GM12891 (cell line): ENCODE measurements at regions not wholly inside any gene's neighbourhood (a gene's known extent, or its start where the extent isn't known, plus 50 kb on each side); places are given as distances from the start of the nearest gene placed in this dataset.

Experiments
- DNase-seq: peaks from one replicate; pipeline ENCODE4 v3.0.0; 2011; ENCODE audit warnings: low spot score; ENCODE audit not compliant: insufficient read length
- FAIRE-seq: peaks from 2 replicates; lab custom pipeline; 2011; peaks lifted over from hg19 to GRCh38; lab: Jason Lieb, UNC
- PAX5 ChIP-seq: IDR thresholded peaks from 2 replicates; pipeline ENCODE4 v1.6.1; 2011; ENCODE audit warnings: low read length, moderate library complexity, mild to moderate bottlenecking; ENCODE audit not compliant: insufficient read depth, severe bottlenecking
- POLR2A ChIP-seq: IDR thresholded peaks from 2 replicates; pipeline ENCODE4 v1.6.1; 2011; ENCODE audit warnings: low read depth, low read length, control low read depth
- POLR2AphosphoS5 ChIP-seq: IDR thresholded peaks from 2 replicates; pipeline ENCODE4 v1.6.1; 2011; ENCODE audit warnings: low read depth, low read length, control low read depth
- POU2F2 ChIP-seq: IDR thresholded peaks from 2 replicates; pipeline ENCODE4 v1.6.1; 2011; ENCODE audit warnings: low read depth, mild to moderate bottlenecking, control low read depth, low read length, moderate library complexity
- SPI1 ChIP-seq: IDR thresholded peaks from 2 replicates; pipeline ENCODE4 v1.6.1; 2011; ENCODE audit warnings: low read depth, low read length, control low read depth
- TAF1 ChIP-seq: IDR thresholded peaks from 2 replicates; pipeline ENCODE4 v1.6.1; 2011; ENCODE audit warnings: low read depth, low read length, control low read depth

DNA sequence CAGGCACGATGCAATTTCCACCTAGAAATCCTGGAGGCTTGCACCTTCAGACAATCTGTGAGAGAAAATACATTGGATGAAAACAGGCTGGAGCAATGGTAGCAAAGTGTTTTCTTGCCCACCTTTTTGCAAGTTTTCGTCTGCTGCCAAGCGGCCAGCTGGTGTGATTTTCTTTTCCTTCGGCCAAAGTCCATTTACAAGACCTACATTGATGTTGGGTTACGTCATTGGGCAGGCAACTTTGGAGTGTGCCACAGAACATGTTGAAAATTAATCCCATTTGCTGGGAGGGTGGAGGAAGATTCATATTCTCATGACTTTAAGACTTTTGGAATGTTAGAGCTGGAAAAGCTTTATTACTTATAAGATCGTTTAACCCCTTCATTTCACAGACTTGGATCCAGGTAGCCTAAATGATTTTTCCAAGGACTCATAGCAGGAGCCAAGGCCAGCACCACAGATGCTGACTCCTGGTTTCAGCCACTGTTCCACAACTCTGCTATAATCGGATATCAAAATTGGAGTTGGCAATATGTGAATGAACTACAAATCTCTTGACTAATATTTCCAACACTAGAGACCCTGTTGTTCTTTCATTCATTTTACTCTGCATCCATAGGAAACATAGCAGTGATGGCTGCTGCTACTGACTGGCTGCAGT, 352.1 kb downstream of the RND3 start:
- DNase-seq (no peak), FAIRE-seq (no peak)
- TF ChIP-seq POU2F2 (no peak), POLR2A (no peak)

DNA sequence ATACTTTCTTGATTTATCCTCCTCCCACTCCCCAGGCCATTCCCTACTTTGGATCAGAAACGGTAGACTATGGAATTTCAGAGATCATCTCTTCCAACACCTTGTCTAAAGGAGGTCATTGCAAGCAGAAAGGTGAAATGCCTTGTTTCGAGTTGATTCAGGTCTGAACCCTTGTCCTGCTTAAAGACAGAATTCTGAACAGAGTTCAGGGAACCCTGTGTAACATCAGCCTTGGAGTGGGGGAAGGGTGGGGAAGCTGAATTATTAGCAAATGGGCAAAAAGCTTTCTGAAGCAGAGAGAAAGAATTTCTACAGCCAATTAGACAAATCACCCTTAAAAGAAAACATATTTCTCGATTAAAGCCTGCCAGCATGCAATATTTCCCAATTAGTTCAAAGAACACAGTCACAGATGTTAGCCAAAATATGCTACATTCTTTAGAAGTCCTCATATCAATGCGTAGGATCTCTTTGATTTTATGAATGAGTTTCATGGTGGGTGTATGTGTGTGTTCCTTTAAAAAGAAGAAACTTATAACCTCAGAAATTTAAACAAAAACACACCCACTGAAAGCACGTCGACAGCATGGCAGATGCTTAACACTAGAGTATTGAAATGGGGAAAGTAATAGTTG, 353.1 kb downstream of the RND3 start:
- no peak for TF ChIP-seq TAF1
- no peak for TF ChIP-seq PAX5
- no peak for TF ChIP-seq POLR2AphosphoS5
- no peak for TF ChIP-seq POLR2A
- no peak for TF ChIP-seq SPI1
- TF ChIP-seq POU2F2: no peak
- no peak for DNase-seq
- no peak for FAIRE-seq

DNA sequence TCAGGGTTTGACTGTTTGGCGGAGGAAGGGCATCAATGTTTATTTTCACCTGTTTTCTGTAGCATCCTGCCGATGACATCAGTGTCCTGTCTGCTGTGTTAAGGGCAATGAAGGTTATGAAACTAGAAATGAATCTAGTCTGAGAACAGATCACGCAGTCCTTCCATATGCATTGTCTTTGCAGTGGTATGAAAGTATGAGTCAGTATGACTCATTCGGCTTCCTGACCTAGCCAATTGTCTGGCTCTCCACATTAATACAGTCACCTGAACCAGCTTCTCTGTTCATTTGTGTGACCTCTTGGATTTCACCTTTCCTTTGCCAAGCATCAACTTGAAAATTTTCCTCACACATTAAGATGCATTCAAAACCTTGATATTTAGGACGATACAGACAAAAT, 353.8 kb downstream of the RND3 start:
- FAIRE-seq: no peak
- no peak for DNase-seq
- no peak; the same call in 1 of the 2 replicates for TF ChIP-seq POU2F2
- TF ChIP-seq SPI1: no peak
- no peak for TF ChIP-seq POLR2AphosphoS5
- TF ChIP-seq PAX5: no peak
- no peak for TF ChIP-seq TAF1
- no peak for TF ChIP-seq POLR2A

DNA sequence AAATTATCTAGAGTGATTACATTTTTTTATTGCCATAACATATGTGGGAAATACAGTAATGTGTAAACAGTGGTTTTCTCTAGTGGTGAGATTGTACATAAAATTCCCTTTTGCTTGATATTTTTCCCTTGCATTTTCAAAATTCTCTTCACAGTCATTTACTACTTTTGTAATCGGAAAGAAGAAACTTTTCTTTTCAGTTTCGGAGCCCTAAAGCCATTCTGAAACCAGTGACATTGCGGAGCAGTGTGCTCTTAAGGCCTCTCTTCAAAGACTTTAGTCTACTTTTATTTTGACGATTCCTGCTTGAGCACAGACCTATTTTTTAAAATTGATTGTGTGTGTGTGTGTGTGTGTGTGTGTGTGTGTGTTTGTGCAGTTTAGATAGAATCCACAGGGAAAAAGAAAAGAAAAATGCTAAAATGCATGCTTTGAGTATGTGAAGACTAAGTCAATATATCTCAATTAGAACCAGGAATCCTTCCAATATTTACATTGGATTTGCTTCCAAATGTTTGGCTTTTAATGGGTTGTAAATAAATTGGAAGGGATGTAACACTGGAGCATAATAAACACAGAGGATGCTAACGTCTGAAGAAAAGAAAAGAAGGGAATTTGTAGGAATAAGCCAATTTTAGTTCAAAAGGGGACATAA, 357.4 kb downstream of the RND3 start:
- no peak for FAIRE-seq
- DNase-seq: no peak
- TF ChIP-seq TAF1 (no peak), SPI1 (no peak), POLR2A (no peak), PAX5 (no peak), POU2F2 (no peak)

DNA sequence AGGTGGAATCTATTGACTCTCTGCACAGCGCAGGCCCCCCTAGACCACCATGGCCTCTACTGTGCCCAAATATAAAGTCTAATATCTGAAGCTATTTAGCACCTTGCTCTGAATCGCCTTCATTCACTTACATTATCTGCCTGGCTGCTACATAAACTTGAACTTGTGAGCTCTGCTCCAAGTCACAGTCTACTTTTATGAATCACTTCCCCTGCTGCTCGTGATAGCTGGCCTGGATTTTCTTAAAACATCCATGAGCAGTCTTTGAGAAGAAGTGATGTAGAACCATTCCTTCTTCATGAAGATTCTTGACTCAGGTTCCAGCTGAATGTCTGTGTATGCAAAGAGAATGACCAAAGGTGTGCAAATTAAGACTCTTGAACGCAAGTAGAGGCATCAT, 359.5 kb downstream of the RND3 start:
- TF ChIP-seq SPI1 (no peak), POU2F2 (no peak), PAX5 (no peak), TAF1 (no peak), POLR2A (no peak), POLR2AphosphoS5 (no peak)
- FAIRE-seq: no peak
- no peak for DNase-seq

DNA sequence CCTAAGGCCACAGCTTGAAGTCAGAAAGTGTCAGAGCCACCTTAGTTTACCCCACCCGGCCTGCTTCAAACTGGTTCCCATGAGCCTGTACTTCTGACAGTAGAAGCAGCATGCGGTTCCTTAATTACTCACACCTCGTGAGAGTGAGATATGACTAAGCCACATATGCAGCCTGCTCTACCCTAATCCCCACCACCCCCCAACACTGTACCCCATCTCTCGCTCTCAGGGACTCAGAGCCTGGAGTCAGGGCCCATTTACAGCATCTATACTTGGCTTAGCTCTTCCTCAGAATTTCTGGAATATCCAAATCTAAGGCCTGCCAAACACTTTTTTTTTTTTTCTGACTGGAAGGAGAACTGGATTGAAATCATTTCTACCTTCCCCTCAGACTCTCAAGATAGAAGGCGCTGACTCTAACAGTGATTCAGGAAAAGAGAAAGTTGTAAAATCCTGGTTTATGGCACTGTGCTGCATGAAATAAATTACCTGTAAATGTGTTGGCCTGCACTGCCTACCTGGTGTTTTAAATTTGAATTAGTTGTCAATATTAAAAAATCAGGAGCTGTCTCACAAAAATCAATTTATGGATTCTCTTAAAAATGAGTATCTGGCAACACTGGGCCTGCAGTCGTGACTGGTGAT, 360.0 kb downstream of the RND3 start:
- DNase-seq: no peak
- FAIRE-seq: no peak
- TF ChIP-seq POLR2AphosphoS5 (no peak), POU2F2 (no peak), TAF1 (no peak), PAX5 (no peak), SPI1 (no peak), POLR2A (no peak)

DNA sequence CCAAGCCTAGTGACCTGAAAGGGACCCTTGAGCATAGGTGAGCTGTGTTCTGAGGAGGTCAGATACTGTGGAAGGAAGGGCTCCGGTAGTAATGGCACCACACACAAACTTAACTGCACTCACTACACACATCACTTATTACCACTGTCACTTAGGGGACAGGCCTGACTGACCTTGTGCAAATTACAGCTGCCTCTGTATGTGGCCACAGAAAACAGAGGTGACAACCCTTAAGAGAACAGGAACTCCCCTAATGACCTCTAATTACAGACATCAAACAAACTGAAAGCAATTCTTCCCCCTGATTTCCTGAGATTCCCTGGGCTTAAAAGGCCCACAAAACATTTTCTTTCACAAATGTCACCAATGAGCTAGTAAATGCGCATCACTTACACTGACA, 360.6 kb downstream of the RND3 start:
- FAIRE-seq: no peak
- TF ChIP-seq POU2F2: no peak
- TF ChIP-seq SPI1: no peak
- TF ChIP-seq PAX5: no peak
- TF ChIP-seq POLR2A: no peak
- no peak for TF ChIP-seq POLR2AphosphoS5
- TF ChIP-seq TAF1: no peak
- no peak for DNase-seq

DNA sequence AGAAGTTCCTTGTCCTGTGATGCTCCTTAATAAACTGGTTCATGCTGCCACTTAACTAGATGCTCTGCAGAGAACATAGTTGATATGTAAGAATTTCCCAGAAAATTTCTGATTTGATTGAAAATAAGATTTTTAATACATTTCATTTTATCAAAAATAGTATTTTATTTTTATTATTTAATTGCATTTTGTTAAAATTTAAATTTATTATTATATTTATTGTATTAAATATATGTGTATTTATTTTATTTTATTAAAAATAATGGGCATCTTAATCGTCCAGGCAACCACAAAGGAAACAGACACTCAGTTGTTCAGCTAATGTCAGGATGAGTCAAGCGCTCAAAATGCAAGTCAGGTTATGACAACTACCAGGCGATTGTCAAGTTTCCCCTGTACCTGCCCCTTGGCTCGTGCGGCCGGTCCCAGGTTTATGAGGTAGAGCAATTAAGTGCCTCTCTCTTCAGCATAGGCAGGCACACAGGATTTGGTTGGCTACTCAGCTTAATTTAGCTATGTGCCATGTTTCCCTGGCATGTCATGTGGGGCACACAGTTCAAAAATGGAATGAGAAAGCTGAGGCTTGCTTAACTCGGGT, 361.2 kb downstream of the RND3 start:
- TF ChIP-seq PAX5 (no peak), POU2F2 (no peak), POLR2AphosphoS5 (no peak), TAF1 (no peak), SPI1 (no peak), POLR2A (no peak)
- no peak for DNase-seq
- no peak for FAIRE-seq

DNA sequence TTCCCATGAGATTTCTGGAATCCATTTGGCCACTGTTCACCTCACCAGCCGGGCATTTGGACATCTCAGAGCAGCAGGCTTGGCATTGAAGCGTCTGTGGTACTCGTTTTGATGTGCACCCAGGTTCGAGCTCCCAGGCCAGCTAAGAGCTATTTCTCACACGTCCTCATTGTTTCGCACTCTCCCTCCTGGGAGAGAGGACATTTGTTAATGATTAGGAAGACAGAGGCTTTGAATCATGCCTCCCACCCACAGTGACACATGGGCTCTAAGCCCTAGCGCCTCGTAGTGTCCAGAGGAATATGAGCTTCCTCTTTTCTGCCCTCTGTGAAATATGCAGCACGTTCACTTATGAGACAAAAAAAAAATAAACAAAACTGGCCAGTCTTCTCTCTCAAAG, 361.8 kb downstream of the RND3 start:
- DNase-seq: no peak
- no peak for FAIRE-seq

More for the DNA sequence above, 361.8 kb downstream of the RND3 start:
- TF ChIP-seq POLR2A (no peak), SPI1 (no peak), TAF1 (no peak), PAX5 (no peak), POU2F2 (no peak)
